GM12801 (cell line): ENCODE measurements at regions not wholly inside any gene's neighbourhood (a gene's known extent, or its start where the extent isn't known, plus 50 kb on each side); places are given as distances from the start of the nearest gene placed in this dataset.

Source experiments
- CTCF ChIP-seq: IDR thresholded peaks from one replicate; pipeline ENCODE4 v1.5.1; 2011; ENCODE audit warnings: control low read depth; ENCODE audit not compliant: insufficient read length; ENCODE audit errors: extremely low read depth

- TF ChIP-seq CTCF: no peak
Observed at GRCh38 chr1:57798543-57798942, 374.7 kb upstream of the DAB1 start.

GRCh38 chr1:57797084-57797483 lies 373.2 kb upstream of the DAB1 start:
- no peak for TF ChIP-seq CTCF

DNA sequence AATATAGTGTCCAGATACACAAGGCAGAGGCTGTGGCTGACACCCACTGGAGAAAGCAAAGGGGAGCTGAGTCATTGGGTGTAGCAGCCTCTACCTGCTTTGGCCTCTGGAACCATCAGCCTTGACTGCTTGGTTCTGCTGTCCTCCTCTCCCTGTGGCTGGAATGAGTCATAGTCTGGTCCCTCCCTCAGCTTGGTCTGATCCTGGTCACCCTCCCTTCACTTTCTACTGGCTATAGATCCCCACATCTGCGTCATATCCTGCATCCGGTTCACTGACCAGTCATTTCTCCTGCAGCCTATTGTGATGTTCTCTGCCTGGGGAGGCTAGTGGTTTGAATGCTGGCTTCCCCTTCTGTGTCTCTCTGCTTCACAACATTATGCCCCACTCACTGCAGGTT lies 372.8 kb upstream of the DAB1 start:
- TF ChIP-seq CTCF: no peak

DNA sequence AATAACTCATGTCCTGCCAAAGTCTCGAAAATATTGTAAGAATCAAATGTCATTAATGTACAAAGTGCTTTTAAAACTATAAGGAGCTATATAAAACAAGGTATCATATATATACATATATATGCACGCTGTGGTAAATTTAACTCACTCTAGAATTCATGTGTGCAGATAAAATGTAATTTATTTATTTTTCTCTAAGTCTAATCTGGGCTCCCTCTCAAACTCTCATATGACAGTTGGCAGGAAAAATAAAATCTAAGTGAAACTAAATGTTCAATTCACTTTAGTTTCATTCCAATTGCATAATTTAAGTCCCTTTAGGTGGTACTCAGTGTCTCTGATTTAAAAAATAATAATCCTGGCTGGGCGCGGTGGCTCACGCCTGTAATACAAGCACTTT lies 372.0 kb upstream of the DAB1 start:
- TF ChIP-seq CTCF: no peak

GRCh38 chr1:57794078-57794477 lies 370.2 kb upstream of the DAB1 start:
- no peak for TF ChIP-seq CTCF

DNA sequence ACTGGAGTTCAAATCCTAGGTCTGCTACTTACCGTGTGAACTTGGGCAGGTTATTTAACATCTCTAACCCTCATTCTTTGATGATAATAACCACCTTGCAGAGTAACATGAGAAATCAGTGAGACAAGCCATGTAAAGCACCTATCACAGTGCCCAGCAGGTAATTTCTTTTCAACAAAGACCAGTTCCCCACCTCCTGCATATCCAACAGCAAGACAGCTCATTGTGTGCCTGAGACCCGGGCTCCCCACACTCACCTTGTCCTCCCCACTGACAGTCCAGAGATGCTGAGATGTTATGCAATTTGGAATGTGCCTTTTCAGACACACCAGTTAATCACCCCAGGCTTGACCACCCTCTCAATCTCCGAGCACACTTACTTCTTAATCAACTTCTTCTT lies 367.6 kb upstream of the DAB1 start:
- TF ChIP-seq CTCF: no peak

GRCh38 chr1:57789936-57790335 lies 366.1 kb upstream of the DAB1 start:
- no peak for TF ChIP-seq CTCF

DNA sequence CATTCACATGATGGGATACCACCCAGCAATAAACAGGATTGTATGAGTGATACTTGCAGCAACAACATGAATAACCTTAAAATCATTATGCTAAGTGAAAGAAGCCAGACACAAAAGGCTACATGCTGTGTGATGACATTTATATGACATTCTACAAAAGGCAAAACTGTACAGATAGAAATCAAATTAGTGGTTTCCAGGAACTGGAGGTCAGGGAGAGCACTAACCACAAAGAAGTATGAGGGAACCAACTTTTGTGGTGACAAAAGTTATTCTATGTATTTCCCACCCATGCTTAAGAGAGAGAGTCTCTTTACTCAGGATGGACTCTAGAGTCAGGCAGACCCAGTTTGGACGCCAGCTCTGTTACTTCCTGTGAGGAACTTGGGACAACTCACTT lies 364.5 kb upstream of the DAB1 start:
- no peak for TF ChIP-seq CTCF
